Activated naive CD8-positive, alpha-beta T cell treated with anti-CD3 and anti-CD28 coated beads for 36 hours (primary cell): ENCODE measurements at regions not wholly inside any gene's neighbourhood (a gene's known extent, or its start where the extent isn't known, plus 50 kb on each side); places are given as distances from the start of the nearest gene placed in this dataset.

Experiments used
- DNase-seq: peaks from one replicate; pipeline ENCODE4 v3.0.0; 2021
- H3K27ac Mint-ChIP-seq: one replicate; pipeline ENCODE4 v1.8.0; 2022; ENCODE audit warnings: mild to moderate bottlenecking, moderate library complexity, mixed read lengths
- H3K27me3 Mint-ChIP-seq: one replicate; pipeline ENCODE4 v1.8.0; 2022; ENCODE audit warnings: mild to moderate bottlenecking, mixed read lengths
- H3K36me3 Mint-ChIP-seq: one replicate; pipeline ENCODE4 v1.8.0; 2021; ENCODE audit warnings: mild to moderate bottlenecking, mixed read lengths
- H3K4me1 Mint-ChIP-seq: one replicate; pipeline ENCODE4 v1.8.0; 2021; ENCODE audit warnings: mixed read lengths
- H3K4me3 Mint-ChIP-seq: one replicate; pipeline ENCODE4 v1.8.0; 2022; ENCODE audit warnings: mild to moderate bottlenecking, moderate library complexity, mixed read lengths
- H3K9me3 Mint-ChIP-seq: one replicate; pipeline ENCODE4 v1.8.0; 2022; ENCODE audit warnings: mixed read lengths

DNA sequence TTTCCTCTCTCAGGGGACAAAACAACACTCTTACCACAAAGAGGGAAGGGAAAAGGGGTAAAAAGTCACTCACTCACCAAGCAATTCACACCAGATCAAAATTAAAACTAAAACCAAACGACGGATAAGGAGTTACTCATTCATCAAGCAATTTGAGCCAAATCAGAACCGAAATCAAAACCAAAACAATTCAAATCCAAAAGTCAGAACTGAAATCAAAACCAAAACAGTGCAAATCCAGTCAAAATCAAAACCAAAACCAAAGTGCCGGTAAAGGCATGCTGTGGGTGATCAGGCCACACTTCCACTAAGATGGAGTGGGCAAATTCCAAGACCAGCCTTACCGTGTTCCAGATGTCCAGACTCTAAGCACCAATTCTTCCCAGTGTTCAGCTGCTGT lies 717.9 kb downstream of the AMY1C start:
- no peak for DNase-seq
- Mint-ChIP-seq H3K27ac (no peak overlapping the region), H3K4me1 (peaks cover 3% of the 10 kb centered on the region), H3K4me3 (no peak overlapping the region), H3K9me3 (peaks cover 8% of the 10 kb centered on the region), H3K36me3 (peaks cover 3% of the 10 kb centered on the region), H3K27me3 (no peaks in the 10 kb centered on the region)

DNA sequence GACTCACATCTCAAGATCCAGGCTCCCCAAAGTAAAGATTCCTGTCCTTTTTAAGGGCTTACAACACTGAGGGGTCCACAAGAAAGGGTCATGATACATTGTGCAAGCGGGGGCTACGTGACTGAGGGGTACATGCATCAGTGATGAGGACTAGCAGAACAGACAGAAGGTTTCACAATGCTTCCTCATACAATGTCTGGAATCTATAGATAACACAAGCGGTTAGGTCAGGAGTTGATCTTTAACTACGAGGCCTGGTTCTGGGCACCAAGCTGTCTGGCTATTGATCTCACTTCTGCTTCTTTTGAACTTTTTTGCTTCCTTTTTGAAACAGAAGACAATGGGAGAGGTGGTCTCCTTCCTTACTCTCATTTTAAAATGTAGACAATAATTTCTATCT lies 718.6 kb downstream of the AMY1C start:
- Mint-ChIP-seq H3K27ac (no peak overlapping the region), H3K9me3 (peaks cover 8% of the 10 kb centered on the region), H3K36me3 (peaks cover 3% of the 10 kb centered on the region), H3K4me1 (peaks cover 3% of the 10 kb centered on the region), H3K4me3 (no peak overlapping the region), H3K27me3 (no peaks in the 10 kb centered on the region)
- no peak for DNase-seq

GRCh38 chr1:104476126-104476525 lies 726.4 kb downstream of the AMY1C start:
- Mint-ChIP-seq H3K4me1 (no peaks in the 10 kb centered on the region), H3K27ac (no peak overlapping the region), H3K9me3 (no peaks in the 10 kb centered on the region), H3K36me3 (no peaks in the 10 kb centered on the region), H3K27me3 (no peaks in the 10 kb centered on the region), H3K4me3 (no peak overlapping the region)
- no peak for DNase-seq

DNA sequence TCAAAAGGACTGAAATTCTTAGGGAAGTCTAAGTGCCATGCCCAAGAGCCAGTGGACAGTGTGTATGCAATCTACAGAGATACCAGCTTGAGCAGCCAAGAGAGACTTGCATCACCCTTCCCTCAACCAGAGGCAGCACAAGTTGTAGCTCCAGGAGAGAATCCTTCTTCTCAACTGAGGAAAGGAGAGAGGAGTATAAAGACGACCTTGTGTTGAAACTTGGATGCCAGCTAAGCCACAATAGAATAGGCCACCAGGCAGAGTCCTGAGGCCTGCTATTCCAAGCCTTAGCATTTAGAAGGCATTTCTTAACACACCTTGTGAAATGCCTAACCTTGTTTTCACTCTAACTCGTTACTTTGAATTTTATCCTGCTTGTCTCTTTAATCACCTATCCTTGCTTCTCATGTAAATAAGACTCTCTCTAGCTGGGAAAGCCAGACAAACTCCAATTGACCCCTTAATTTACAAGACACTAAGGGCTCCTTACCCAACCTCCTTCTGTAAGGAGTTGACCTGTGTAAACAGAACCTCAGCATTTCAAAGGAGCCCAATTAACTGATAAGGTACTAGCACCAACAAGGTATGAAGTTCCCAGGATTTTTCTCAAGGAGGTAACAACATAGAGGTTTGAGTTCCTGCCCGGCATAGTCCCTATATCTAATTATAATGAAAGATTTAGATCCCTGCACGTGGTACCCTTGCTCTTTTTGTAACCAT lies 738.8 kb downstream of the AMY1C start:
- H3K4me1 Mint-ChIP-seq, result no peaks in the 10 kb centered on the region
- H3K27ac Mint-ChIP-seq, result no peak overlapping the region
- H3K36me3 Mint-ChIP-seq, result no peaks in the 10 kb centered on the region
- peaks cover 4% of the 10 kb centered on the region for H3K9me3 Mint-ChIP-seq
- DNase-seq, result no peak
- H3K27me3 Mint-ChIP-seq, result no peaks in the 10 kb centered on the region
- H3K4me3 Mint-ChIP-seq, result no peak overlapping the region

GRCh38 chr1:104526158-104526795 lies 776.6 kb downstream of the AMY1C start:
- no peaks in the 10 kb centered on the region for H3K36me3 Mint-ChIP-seq

DNA sequence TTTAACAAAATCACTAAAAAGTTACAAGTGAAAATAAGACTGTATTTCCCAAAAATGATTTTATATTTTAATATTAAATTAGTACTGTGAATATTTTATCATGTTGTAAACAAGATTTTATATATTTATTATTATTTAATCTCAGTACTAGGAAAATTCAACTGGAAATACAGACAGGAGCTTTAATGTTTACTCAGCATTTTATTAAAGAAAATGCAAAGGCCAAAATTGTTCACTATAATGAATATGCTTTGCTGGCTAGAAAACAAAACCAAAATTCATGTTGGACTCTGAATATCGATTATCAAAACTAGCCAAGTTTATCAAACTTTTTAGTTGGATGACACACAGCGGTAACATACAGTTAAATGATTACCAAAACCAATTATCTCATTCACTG lies 782.3 kb downstream of the AMY1C start:
- Mint-ChIP-seq H3K27me3 (no peaks in the 10 kb centered on the region), H3K36me3 (no peaks in the 10 kb centered on the region), H3K4me1 (no peaks in the 10 kb centered on the region), H3K9me3 (peaks cover 4% of the 10 kb centered on the region), H3K27ac (no peak overlapping the region), H3K4me3 (no peak overlapping the region)
- DNase-seq, result no peak

More at GRCh38 chr1:104526158-104526795, 776.6 kb downstream of the AMY1C start:
- Mint-ChIP-seq H3K4me3 (no peak overlapping the region), H3K4me1 (no peaks in the 10 kb centered on the region), H3K9me3 (peaks cover 3% of the 10 kb centered on the region), H3K27ac (no peak overlapping the region), H3K27me3 (no peaks in the 10 kb centered on the region)
- no peak for DNase-seq

DNA sequence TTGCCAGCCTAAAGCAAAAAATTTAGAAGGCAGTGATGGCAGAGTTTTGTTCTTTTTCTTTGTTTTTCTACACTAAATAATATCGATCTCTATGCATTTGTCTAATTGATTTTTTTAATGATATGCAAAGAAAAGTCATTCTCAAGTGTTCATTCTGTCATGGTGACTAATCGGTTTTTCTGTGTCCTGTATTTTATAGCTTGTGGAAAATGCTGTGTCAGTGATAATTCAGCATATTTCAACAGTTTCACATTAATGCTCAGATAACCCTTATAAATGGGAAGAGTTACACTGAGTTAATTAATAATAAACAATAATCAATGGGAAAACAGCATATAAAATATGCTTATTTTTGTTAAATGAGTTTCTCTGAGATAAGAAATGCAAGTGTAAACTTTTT lies 824.9 kb downstream of the AMY1C start:
- no peak for DNase-seq
- H3K27me3 Mint-ChIP-seq, result no peaks in the 10 kb centered on the region
- no peak overlapping the region for H3K27ac Mint-ChIP-seq
- no peak overlapping the region for H3K4me3 Mint-ChIP-seq
- no peaks in the 10 kb centered on the region for H3K36me3 Mint-ChIP-seq
- H3K4me1 Mint-ChIP-seq, result no peaks in the 10 kb centered on the region
- peaks cover 5% of the 10 kb centered on the region for H3K9me3 Mint-ChIP-seq

GRCh38 chr1:104592926-104593325 lies 843.2 kb downstream of the AMY1C start:
- DNase-seq, result no peak
- Mint-ChIP-seq H3K4me3 (no peak overlapping the region), H3K9me3 (peaks cover 8% of the 10 kb centered on the region), H3K27me3 (no peaks in the 10 kb centered on the region), H3K36me3 (no peaks in the 10 kb centered on the region), H3K4me1 (no peaks in the 10 kb centered on the region), H3K27ac (no peak overlapping the region)

DNA sequence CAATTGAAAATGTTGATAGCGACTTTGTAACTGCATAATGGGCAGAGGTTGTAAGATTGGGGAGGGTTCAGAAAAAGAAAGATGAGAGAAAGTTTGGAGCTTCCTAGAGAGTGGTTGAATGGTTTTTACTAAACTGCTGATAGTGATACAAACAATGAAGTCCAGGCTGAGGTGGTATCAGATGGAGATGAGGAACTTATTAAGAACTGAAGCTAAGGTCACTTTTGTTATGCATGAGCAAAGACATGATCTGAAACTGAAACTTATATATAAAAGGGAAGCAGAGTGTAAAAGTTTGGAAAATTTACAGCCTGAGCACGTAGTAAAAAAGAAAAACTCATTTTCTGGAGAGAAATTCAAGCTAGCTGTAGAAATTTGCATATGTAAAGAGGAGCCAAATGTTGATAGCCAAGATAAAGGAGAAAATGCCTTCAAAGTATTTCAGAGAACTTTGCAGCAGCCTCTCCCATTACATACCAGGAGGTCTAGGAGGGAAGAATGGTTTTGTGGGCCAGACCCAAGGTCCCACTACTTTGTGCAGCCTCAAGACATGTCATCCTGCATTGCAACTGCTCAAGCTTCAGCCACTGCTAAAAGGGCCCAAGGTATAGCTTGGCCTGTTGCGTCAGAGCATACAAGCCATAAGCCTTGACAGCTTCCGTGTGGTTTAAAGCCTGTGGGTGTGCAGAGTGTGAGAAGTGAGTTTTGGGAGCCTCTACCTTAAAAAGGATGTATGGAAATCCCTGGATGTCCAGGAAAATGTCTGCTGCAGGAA lies 843.9 kb downstream of the AMY1C start:
- no peak for DNase-seq
- H3K27me3 Mint-ChIP-seq, result no peaks in the 10 kb centered on the region
- H3K4me3 Mint-ChIP-seq, result no peak overlapping the region
- H3K27ac Mint-ChIP-seq, result no peak overlapping the region
- H3K9me3 Mint-ChIP-seq, result peaks cover 8% of the 10 kb centered on the region
- no peaks in the 10 kb centered on the region for H3K36me3 Mint-ChIP-seq
- H3K4me1 Mint-ChIP-seq, result no peaks in the 10 kb centered on the region

DNA sequence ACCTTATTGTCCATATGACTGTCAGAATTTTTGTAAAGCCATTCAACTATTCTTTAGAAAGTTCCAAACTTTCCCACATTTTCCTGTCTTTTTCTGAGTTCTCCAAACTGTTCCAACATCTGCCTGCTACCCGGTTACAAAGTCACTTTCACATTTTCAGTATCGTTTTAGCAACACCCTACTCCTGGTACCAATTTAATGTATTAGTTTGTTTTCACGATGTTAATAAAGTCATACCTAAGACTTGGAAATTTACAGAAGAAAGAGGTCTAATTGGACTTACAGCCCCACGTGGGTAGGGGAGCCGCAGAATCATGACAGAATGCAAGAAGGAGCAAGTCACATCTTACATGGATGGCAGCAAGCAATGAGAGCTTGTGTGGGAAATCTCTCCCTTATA lies 867.8 kb downstream of the AMY1C start:
- Mint-ChIP-seq H3K27ac (no peak overlapping the region), H3K36me3 (no peaks in the 10 kb centered on the region), H3K4me1 (no peaks in the 10 kb centered on the region), H3K9me3 (peaks cover 23% of the 10 kb centered on the region), H3K27me3 (no peaks in the 10 kb centered on the region), H3K4me3 (no peak overlapping the region)
- DNase-seq, result no peak

- no peaks in the 10 kb centered on the region for H3K27me3 Mint-ChIP-seq
- no peaks in the 10 kb centered on the region for H3K4me1 Mint-ChIP-seq
- no peaks in the 10 kb centered on the region for H3K36me3 Mint-ChIP-seq
- H3K27ac Mint-ChIP-seq, result no peak overlapping the region
- DNase-seq, result no peak
- H3K4me3 Mint-ChIP-seq, result no peak overlapping the region
- peaks cover 17% of the 10 kb centered on the region for H3K9me3 Mint-ChIP-seq
These were observed 871.5 kb downstream of the AMY1C start for GRCh38 chr1:104621221-104621620.

- Mint-ChIP-seq H3K9me3 (peaks cover 4% of the 10 kb centered on the region), H3K27me3 (no peaks in the 10 kb centered on the region), H3K36me3 (no peaks in the 10 kb centered on the region), H3K4me1 (no peaks in the 10 kb centered on the region), H3K27ac (no peak overlapping the region), H3K4me3 (no peak overlapping the region)
- DNase-seq, result no peak
These were observed 874.8 kb downstream of the AMY1C start for GRCh38 chr1:104624538-104624937.

DNA sequence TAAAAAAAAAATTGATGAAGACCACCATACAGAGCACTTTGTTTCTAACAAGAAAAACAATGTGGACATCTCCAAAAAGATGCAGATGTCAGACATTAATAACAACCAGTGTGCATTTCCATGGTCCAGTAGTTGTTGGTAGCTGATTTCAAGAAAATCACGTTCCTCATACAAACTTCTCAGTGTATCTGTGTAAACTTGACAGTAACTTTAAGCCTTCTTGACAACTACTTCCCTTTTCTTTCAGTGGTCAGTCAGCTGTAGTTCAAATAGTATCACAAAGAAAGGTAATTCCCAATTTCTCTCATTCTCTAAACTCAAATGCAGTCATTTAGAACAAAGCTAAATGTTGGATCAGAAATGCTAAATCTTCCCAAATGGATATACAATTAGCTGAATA lies 879.9 kb downstream of the AMY1C start:
- H3K4me3 Mint-ChIP-seq, result no peak overlapping the region
- DNase-seq, result no peak
- H3K27me3 Mint-ChIP-seq, result no peaks in the 10 kb centered on the region
- no peak overlapping the region for H3K27ac Mint-ChIP-seq
- peaks cover 4% of the 10 kb centered on the region for H3K9me3 Mint-ChIP-seq
- no peaks in the 10 kb centered on the region for H3K4me1 Mint-ChIP-seq
- H3K36me3 Mint-ChIP-seq, result no peaks in the 10 kb centered on the region

DNA sequence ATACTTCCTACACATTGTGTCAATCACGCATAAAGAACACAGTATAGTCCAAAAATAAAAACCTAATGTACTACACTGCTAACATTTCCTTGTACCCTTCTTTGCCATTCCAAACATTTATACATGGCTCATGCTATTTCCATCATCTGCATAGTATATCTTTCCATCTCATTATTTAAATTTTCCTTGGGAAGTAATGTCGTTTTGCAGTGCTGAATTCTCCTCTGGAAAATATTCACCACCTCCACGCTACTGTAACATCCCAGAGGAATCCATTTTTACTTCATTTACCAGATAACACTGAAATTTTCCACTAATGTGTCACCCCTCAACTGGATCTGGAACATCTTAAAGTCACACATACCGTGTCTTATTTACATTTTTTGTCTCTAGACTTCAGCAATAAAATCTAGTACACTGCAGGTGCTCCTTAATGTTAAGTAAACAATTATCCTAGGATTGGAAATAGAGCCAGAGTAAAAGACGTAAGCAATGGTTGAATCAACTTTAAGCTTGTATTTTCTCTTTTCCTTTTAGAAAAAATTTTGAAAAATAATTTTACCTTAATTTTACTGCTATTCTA lies 881.0 kb downstream of the AMY1C start:
- no peak for DNase-seq
- Mint-ChIP-seq H3K4me1 (no peaks in the 10 kb centered on the region), H3K9me3 (peaks cover 4% of the 10 kb centered on the region), H3K36me3 (no peaks in the 10 kb centered on the region), H3K27ac (no peak overlapping the region), H3K4me3 (no peak overlapping the region), H3K27me3 (no peaks in the 10 kb centered on the region)

- H3K36me3 Mint-ChIP-seq, result no peaks in the 10 kb centered on the region
- no peak overlapping the region for H3K27ac Mint-ChIP-seq
- H3K4me3 Mint-ChIP-seq, result no peak overlapping the region
- H3K9me3 Mint-ChIP-seq, result peaks cover 4% of the 10 kb centered on the region
- DNase-seq, result no peak
- H3K27me3 Mint-ChIP-seq, result no peaks in the 10 kb centered on the region
- no peaks in the 10 kb centered on the region for H3K4me1 Mint-ChIP-seq
These were observed 886.9 kb downstream of the AMY1C start for GRCh38 chr1:104636581-104636980.
